H9 (cell line): ENCODE measurements at regions not wholly inside any gene's neighbourhood (a gene's known extent, or its start where the extent isn't known, plus 50 kb on each side); places are given as distances from the start of the nearest gene placed in this dataset.

Source experiments
- DNase-seq: peaks from one replicate; pipeline ENCODE4 v3.0.0-alpha.2; 2017
- H2AFZ ChIP-seq: one replicate; pipeline ENCODE4 v1.6.1; 2013; ENCODE audit warnings: mild to moderate bottlenecking, low read length, control low read depth, moderate library complexity
- H2AK5ac ChIP-seq: 2 replicates; pipeline ENCODE4 v1.6.1; 2013; ENCODE audit warnings: low read length, control low read depth, mixed read lengths; ENCODE audit not compliant: insufficient read length
- H2BK120ac ChIP-seq: one replicate; pipeline ENCODE4 v1.6.1; 2013; ENCODE audit warnings: low read depth, mild to moderate bottlenecking, low read length, control low read depth, inconsistent platforms; ENCODE audit not compliant: poor library complexity, severe bottlenecking
- H2BK12ac ChIP-seq: 2 replicates; pipeline ENCODE4 v1.6.1; 2013; ENCODE audit warnings: low read length, control low read depth, mixed read lengths, low read depth; ENCODE audit not compliant: insufficient read length
- H2BK15ac ChIP-seq: 2 replicates; pipeline ENCODE4 v1.6.1; 2013; ENCODE audit warnings: low read depth, low read length, control low read depth
- H2BK20ac ChIP-seq: one replicate; pipeline ENCODE4 v1.6.1; 2013; ENCODE audit warnings: low read depth, mild to moderate bottlenecking, low read length, control low read depth, inconsistent platforms; ENCODE audit not compliant: poor library complexity, severe bottlenecking
- H2BK5ac ChIP-seq: 2 replicates; pipeline ENCODE4 v1.6.1; 2013; ENCODE audit warnings: low read length, control low read depth, mixed read lengths; ENCODE audit not compliant: insufficient read length
- H3K14ac ChIP-seq: 2 replicates; pipeline ENCODE4 v1.6.1; 2013; ENCODE audit warnings: low read length, control low read depth; ENCODE audit not compliant: insufficient read depth
- H3K18ac ChIP-seq: 2 replicates; pipeline ENCODE4 v1.6.1; 2013; ENCODE audit warnings: low read depth, mild to moderate bottlenecking, mixed read lengths, low read length, control low read depth; ENCODE audit not compliant: insufficient read length
- H3K23ac ChIP-seq: 2 replicates; pipeline ENCODE4 v1.6.1; 2013; ENCODE audit warnings: low read length, control low read depth, mixed read lengths, low read depth; ENCODE audit not compliant: insufficient read length
- H3K23me2 ChIP-seq: 2 replicates; pipeline ENCODE4 v1.6.1; 2013; ENCODE audit warnings: low read depth, mild to moderate bottlenecking, mixed read lengths, low read length, control low read depth; ENCODE audit not compliant: insufficient read length, poor library complexity, severe bottlenecking
- H3K27ac ChIP-seq: 2 replicates; pipeline ENCODE4 v1.5.1; 2013; ENCODE audit warnings: low read length, control low read depth, mixed read lengths, low read depth; ENCODE audit not compliant: insufficient read length
- H3K27me3 ChIP-seq: 2 replicates; pipeline ENCODE4 v1.6.1; 2013; ENCODE audit warnings: low read length, control low read depth, inconsistent platforms; ENCODE audit not compliant: insufficient read depth
- H3K4ac ChIP-seq: 2 replicates; pipeline ENCODE4 v1.6.1; 2013; ENCODE audit warnings: low read depth, mild to moderate bottlenecking, control low read depth, inconsistent platforms, low read length, moderate library complexity
- H3K4me1 ChIP-seq: 2 replicates; pipeline ENCODE4 v1.6.1; 2013; ENCODE audit warnings: low read length, control low read depth, inconsistent platforms; ENCODE audit not compliant: insufficient read depth
- H3K4me2 ChIP-seq: 2 replicates; pipeline ENCODE4 v1.6.1; 2013; ENCODE audit warnings: low read length, control low read depth, mixed read lengths; ENCODE audit not compliant: insufficient read length, insufficient read depth
- H3K56ac ChIP-seq: 2 replicates; pipeline ENCODE4 v1.6.1; 2013; ENCODE audit warnings: low read depth, mild to moderate bottlenecking, mixed read lengths, low read length, control low read depth; ENCODE audit not compliant: insufficient read length
- H3K79me1 ChIP-seq: 2 replicates; pipeline ENCODE4 v1.6.1; 2013; ENCODE audit warnings: low read depth, mild to moderate bottlenecking, moderate library complexity, low read length, control low read depth, inconsistent platforms; ENCODE audit not compliant: insufficient read depth, poor library complexity, severe bottlenecking
- H3K79me2 ChIP-seq: 2 replicates; pipeline ENCODE4 v1.6.1; 2013; ENCODE audit warnings: low read length, control low read depth, inconsistent platforms; ENCODE audit not compliant: insufficient read depth
- H3K9ac ChIP-seq: 2 replicates; pipeline ENCODE4 v1.6.1; 2013; ENCODE audit warnings: low read length, control low read depth, mixed read lengths; ENCODE audit not compliant: insufficient read length; ENCODE audit errors: extremely low read depth
- H3K9me3 ChIP-seq: one replicate; pipeline ENCODE4 v1.6.1; 2013; ENCODE audit warnings: low read depth, low read length, inconsistent platforms; ENCODE audit not compliant: control insufficient read depth
- H3T11ph ChIP-seq: one replicate; pipeline ENCODE4 v1.6.1; 2013; ENCODE audit warnings: mild to moderate bottlenecking, low read length, control low read depth, inconsistent platforms
- H4K20me1 ChIP-seq: one replicate; pipeline ENCODE4 v1.6.1; 2013; ENCODE audit not compliant: control insufficient read depth, insufficient read length, insufficient read depth
- H4K5ac ChIP-seq: 2 replicates; pipeline ENCODE4 v1.6.1; 2013; ENCODE audit warnings: low read depth, mild to moderate bottlenecking, mixed read lengths, low read length, control low read depth; ENCODE audit not compliant: insufficient read length
- H4K8ac ChIP-seq: replicated peaks from 2 replicates; pipeline ENCODE4 v1.6.1; 2013; ENCODE audit warnings: low read length, control low read depth, mixed read lengths, low read depth; ENCODE audit not compliant: insufficient read length
- H4K91ac ChIP-seq: 2 replicates; pipeline ENCODE4 v1.6.1; 2013; ENCODE audit warnings: low read depth, mild to moderate bottlenecking, moderate library complexity, mixed read lengths, low read length, control low read depth; ENCODE audit not compliant: insufficient read length
- H3K27ac Mint-ChIP-seq, 3 experiments: 2 replicates in 2 of 3; 3 replicates in 1 of 3; pipeline ENCODE4 v1.8.0; 2020 to 2021; ENCODE audit warnings: mixed read lengths in 3 of 3, mild to moderate bottlenecking in 1 of 3, moderate library complexity in 1 of 3
- H3K27me3 Mint-ChIP-seq: 2 replicates; pipeline ENCODE4 v1.8.0; 2021; ENCODE audit warnings: low read depth, mild to moderate bottlenecking, moderate library complexity, mixed read lengths
- H3K36me3 Mint-ChIP-seq, 3 experiments: 2 replicates in 2 of 3; 3 replicates in 1 of 3; pipeline ENCODE4 v1.8.0; 2020 to 2021; ENCODE audit warnings: low read depth in 3 of 3, mixed read lengths in 3 of 3; ENCODE audit not compliant: insufficient read depth in 1 of 3
- H3K4me1 Mint-ChIP-seq, 2 experiments: 2 replicates each; pipeline ENCODE4 v1.8.0; 2020; ENCODE audit warnings: mixed read lengths in 2 of 2
- H3K4me3 Mint-ChIP-seq, 2 experiments: 2 replicates in 1 of 2; 3 replicates in 1 of 2; pipeline ENCODE4 v1.8.0; 2020 to 2021; ENCODE audit warnings: mild to moderate bottlenecking in 2 of 2, mixed read lengths in 2 of 2, moderate library complexity in 1 of 2
- H3K9me3 Mint-ChIP-seq, 2 experiments: 2 replicates in 1 of 2; 3 replicates in 1 of 2; pipeline ENCODE4 v1.8.0; 2020; ENCODE audit warnings: mild to moderate bottlenecking in 2 of 2, mixed read lengths in 2 of 2, moderate library complexity in 1 of 2
- WGBS: extraction: QIAGEN DNeasy Blood & Tissue Kit; methylation state at CpG from one replicate; pipeline ENCODE4 v1.1.7; 2013; ENCODE audit warnings: missing lambda C conversion rate, low lambda C conversion rate, mixed read lengths; ENCODE audit not compliant: insufficient read length; ENCODE audit errors: extremely low coverage; 5-methylcytosine and 5-hydroxymethylcytosine counted together
- TF ChIP-seq, protein P1 (sequence below): fragments of 200-600 bp; sonication (generic); conservative IDR thresholded peaks from 3 replicates; pipeline ENCODE4 v1.8.0; 2021; ENCODE audit warnings: antibody characterized with exemption, mild to moderate bottlenecking

DNA sequence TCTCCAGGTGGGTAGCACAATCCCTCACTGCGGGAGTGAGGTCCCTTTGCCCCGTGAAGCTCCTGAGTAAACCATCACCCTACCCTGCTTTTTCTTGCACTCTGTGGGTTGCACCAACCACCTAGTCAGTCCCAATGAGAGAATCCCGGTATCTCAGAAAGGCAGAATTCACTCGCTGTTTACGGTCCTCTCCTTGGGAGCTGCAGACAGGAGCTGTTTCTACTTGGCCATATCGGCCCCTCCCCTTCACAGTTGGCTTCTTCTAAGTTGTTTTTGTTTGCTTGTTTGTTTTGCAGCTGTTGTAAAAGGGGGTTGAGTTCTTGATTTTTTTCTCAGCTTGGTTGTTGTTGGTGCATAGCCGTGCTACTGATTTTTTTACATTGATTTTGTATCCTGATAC lies 237.0 kb upstream of the RASA1 start:
- no CpG with 5 or more reads among the region's 7 CpGs for WGBS
- no peak for DNase-seq

More for the DNA sequence above, 237.0 kb upstream of the RASA1 start:
- Histone ChIP-seq H3T11ph (no peak overlapping the region), H3K23me2 (no peaks in the 10 kb centered on the region), H4K20me1 (no peaks in the 10 kb centered on the region), H3K9ac (no peak overlapping the region), H3K9me3 (no peaks in the 10 kb centered on the region), H2BK15ac (no peak overlapping the region), H2BK20ac (no peak overlapping the region), H2AK5ac (no peak overlapping the region), H3K4me1 (no peaks in the 10 kb centered on the region), H3K79me2 (no peaks in the 10 kb centered on the region), H3K79me1 (no peaks in the 10 kb centered on the region), H3K23ac (no peak overlapping the region), H4K91ac (no peak overlapping the region), H3K27me3 (no peaks in the 10 kb centered on the region), H3K18ac (no peak overlapping the region), H2BK120ac (no peak overlapping the region), H2BK12ac (no peak overlapping the region), H4K8ac (no peak overlapping the region), H3K27ac (no peak overlapping the region), H3K56ac (no peak overlapping the region), H3K4ac (no peak overlapping the region), H4K5ac (no peak overlapping the region), H2BK5ac (no peak overlapping the region), H3K14ac (no peak overlapping the region), H3K4me2 (no peak overlapping the region), H2AFZ (no peak overlapping the region)
- H3K27me3 Mint-ChIP-seq = no peaks in the 10 kb centered on the region
- peaks cover 12 to 14% of the 10 kb centered on the region in 2 experiments for H3K4me1 Mint-ChIP-seq
- H3K27ac Mint-ChIP-seq = peak overlapping the region in 1 of 3 experiments; percentile 55; a peak in 1 of 7 replicates
- no peaks in the 10 kb centered on the region for H3K36me3 Mint-ChIP-seq
- TF ChIP-seq, protein P1, sequence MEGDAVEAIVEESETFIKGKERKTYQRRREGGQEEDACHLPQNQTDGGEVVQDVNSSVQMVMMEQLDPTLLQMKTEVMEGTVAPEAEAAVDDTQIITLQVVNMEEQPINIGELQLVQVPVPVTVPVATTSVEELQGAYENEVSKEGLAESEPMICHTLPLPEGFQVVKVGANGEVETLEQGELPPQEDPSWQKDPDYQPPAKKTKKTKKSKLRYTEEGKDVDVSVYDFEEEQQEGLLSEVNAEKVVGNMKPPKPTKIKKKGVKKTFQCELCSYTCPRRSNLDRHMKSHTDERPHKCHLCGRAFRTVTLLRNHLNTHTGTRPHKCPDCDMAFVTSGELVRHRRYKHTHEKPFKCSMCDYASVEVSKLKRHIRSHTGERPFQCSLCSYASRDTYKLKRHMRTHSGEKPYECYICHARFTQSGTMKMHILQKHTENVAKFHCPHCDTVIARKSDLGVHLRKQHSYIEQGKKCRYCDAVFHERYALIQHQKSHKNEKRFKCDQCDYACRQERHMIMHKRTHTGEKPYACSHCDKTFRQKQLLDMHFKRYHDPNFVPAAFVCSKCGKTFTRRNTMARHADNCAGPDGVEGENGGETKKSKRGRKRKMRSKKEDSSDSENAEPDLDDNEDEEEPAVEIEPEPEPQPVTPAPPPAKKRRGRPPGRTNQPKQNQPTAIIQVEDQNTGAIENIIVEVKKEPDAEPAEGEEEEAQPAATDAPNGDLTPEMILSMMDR = no peak
- no peak overlapping the region for H3K4me3 Mint-ChIP-seq
- 0 out of 5 replicates have a peak, but pooled peaks cover 0 to 2% of the 10 kb centered on the region in 2 experiments for H3K9me3 Mint-ChIP-seq
